DMS 273 (cell line): ENCODE measurements at regions not wholly inside any gene's neighbourhood (a gene's known extent, or its start where the extent isn't known, plus 50 kb on each side); places are given as distances from the start of the nearest gene placed in this dataset.
"Not testable (repeated sequence)": the region's sequence is repeated elsewhere in the genome, so short reads cannot be mapped to it uniquely, and the experiment has no call there.

Experiments
- DNase-seq: peaks from one replicate; lab custom pipeline; 2025; ENCODE audit not compliant: unreplicated experiment; lab: John Stamatoyannopoulos, UW

DNA sequence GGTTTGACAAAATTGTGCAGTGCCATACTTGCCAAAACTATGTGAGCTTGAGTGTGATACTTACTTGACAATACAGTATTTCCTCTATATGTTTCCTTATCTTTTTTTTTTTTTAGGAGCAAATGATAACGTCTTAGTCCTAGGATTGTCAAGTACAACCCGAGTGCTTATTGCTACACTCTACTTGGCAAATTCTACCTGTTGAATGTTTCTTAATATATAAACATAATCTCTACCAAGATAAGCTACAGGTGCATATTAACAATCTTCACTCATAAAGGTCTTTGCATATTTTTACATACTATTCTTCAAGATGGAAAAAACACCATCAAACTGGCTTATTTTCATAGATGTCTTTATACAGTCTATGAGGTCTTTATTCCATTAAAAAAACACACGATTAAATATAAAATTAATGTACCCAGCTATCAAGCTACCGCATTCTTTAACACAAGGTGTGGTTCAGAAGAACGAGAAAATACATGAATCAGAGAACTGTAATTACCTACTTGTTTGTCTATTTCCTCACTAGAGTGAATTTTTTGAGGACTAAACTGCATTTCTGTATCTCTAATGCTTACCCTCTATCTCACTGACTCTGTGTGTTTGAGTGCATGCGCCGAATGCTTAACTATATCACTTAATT is 76.1 kb upstream of the PDSS1 start:
- DNase-seq, result no peak

DNA sequence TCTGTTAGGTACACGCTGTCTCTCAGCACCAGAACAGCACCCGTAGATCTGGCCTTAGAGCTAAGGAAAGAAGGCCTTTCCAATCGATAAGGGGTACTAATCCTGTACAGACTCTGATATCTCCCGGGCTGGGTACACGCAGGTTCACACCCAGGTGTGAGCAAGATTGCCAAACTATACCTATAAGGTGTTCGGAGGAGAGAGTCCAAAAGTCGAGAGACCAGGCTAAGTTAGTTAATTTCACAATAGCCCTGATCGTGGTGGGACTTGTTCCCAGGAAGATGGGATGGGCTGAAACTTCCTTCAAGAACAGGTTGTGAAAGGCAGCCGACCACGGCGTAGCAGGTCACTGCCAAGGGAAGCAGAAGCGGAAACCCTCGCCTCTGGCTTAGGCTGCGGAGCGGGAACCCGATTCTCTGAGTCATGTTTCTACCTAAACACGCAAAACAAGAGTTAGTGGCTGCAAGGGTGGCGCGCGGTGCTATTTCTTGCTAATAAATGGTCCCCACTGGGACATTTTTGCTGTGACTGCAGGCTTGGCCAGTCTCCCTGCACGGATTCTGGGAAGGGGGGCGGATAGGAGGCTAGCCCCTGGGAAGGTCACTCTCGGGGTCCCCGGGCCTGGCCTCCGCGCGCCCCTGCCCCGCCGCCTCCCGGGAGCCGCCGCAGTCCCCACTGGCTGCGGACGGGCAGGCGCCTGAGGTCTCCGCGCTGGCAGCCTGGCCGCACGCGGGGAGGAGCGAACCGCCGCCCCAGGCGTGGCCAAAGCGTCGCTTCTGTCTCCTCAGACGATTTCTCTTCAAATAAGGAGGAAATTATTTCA is 75.4 kb upstream of the PDSS1 start:
- DNase-seq, result peak; percentile 46

DNA sequence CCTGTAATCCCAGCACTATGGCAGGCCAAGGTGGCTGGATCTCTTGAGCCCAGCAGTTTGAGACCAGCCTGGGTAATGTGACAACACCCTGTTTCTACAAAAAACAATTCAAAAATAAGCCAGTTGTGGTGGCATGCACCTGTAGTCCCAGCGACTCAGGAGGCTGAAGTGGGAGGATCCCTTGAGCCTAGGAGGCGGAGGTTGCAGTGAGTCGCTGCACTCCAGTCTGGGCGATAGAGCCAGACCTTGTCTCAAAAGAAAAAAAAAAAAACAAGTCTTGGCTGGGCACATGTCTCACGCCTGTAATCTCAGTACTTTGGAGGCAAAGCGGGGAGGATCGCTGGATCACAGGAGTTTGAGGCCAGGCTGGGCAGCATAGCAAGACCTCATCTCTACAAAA is 74.6 kb upstream of the PDSS1 start:
- DNase-seq, result no peak

DNA sequence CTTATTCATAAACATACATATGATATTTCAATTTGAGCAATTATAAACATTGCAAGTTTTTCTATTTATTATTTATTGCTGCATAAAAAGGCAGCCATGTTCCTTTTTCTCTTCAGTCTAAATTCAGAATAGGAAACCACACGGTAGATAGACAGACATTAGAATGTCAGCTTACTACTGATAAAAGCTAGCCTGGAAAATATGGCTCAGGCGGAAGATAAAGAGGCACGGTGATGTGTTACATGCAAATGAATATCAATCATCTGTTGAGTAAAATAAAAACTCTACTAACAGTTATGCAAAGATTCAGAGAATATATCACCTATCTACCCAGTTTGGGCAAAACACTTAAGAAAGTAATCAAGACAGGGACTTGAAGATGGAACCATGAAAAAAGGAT is 73.5 kb upstream of the PDSS1 start:
- no peak for DNase-seq

DNA sequence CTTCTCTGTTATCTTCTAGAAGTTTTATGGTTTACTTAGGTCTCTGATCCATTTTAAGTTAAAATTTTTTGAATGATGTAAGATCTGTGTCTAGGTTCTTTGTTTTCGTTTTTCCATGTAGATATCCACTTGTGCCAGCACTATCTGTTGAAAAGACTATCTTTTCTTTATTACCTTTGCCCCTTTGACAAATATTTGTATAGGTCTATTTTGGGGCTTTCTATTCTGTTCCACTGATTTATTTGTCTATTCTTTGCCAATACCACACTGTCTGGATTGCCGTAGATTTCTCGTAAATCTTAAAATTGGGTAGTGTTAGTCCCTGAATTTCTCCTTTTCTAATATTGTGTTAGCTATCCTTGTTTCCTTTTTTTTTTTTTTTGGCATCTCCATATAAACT is 71.4 kb upstream of the PDSS1 start:
- DNase-seq, result no peak

DNA sequence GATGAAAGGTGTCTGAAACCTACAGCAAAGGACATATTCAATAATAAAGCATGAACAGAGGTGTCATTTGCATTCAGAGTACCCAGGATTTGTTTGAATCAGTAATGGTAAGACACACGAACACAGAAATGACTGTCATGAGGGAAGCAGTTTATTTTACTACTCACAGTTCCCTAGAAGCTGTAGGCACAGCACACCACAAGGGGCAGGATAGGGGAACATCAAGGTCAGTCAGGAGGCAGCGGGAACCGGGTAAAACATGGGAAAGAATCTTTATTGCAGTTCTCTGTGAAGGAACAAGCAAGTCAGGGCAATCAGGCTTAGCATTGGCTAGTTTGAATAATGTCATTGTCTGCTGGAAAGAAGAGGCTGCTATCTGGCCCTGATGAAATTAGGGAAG is 70.2 kb upstream of the PDSS1 start:
- peak; percentile 21 for DNase-seq

DNA sequence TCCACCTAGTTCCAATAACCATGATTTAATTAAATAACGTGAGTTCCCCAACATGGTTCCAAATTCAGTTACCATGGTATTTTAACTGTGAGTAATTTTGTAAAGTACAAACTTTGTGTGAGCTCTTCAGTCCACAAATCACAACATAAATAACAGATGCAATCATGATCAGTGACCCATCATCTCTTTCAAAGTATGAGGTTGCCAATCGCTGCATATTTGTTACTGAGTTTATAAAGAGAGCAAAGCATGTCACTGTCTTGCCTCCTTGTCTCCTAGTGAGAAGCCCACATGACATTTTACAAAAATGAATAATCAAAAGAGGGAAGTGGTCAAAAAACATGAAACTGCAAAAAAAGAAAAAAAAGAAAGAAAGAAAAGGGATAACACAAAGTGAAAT is 69.1 kb upstream of the PDSS1 start:
- DNase-seq, result no peak

DNA sequence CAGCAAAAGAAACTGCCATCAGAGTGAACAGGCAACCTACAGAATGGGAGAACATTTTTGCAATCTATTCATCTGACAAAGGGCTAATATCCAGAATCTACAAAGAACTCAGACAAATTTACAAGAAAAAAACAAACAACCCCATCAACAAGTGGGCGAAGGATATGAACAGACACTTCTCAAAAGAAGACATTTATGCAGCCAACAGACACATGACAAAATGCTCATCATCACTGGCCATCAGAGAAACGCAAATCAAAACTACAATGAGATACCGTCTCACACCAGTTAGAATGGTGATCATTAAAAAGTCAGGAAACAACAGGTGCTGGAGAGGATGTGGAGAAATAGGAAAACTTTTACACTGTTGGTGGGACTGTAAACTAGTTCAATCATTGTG is 65.3 kb upstream of the PDSS1 start:
- DNase-seq, result not testable (repeated sequence)

DNA sequence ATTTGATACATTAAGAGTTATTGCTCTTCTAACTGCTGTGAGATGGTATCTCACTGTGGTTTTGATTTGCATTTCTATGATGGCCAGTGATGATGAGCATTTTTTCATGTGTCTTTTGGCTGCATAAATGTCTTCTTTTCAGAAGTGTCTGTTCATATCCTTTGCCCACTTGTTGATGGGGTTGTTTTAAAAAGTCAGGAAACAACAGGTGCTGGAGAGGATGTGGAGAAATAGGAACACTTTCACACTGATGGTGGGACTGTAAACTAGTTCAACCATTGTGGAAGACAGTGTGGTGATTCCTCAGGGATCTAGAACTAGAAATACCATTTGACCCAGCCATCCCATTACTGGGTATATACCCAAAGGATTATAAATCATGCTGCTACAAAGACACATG is 63.4 kb upstream of the PDSS1 start:
- DNase-seq, result not testable (repeated sequence)

DNA sequence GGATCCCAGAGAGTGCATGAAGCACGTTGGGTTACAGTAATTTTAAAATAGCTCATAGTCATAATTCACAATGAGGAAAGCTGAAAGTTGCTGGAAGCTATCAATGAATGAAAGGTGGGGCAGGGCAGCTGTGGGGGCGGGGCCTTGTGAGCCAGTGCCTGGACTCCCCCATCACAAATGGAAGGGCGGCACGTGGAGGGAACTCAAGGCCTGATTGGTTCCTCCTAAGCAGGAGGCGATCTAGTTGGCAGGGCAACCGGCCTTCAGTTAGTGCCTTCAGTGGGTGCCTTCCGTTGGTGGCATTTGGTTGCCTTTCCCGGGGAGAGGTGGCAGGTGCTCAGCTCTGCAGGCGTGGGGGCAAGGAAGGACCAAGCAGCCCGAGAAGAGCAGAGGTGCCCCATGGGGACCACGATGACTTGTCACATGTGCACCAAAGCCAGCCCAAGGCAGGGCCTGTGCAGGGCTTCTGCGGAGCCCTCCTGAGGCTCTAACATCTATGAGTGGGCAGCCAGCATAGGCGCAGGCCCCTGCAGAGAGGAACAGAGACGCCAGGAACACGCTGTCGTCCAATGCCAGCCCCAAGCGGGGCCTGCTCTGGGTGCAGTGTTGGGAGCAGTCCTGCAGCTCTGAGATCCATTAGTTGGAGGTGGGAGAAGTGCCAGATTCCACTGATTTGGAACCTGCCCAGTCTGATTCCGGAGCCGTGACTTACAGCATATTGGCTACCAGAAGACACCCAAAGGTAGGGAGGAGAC is 59.8 kb upstream of the PDSS1 start:
- DNase-seq, result peak; percentile 39

DNA sequence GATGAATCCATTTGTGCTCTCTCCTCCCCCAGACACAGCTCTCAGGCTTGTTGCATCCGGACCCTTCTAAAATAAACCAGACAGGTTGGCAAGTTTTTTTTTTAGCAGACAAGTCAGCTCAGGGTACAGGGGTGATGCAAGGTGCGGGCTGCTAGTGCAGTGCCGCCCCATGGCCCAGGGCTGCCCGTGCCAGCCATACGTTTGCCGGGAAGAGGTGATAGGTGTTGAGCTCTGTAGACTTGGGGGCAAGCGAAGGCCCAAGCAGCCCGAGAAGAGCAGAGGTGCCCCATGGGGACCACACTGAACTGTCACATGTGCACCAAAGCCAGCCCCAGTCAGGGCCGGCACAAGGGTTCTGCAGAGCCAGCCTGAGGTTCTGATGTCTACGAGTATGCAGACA is 57.1 kb upstream of the PDSS1 start:
- no peak for DNase-seq

DNA sequence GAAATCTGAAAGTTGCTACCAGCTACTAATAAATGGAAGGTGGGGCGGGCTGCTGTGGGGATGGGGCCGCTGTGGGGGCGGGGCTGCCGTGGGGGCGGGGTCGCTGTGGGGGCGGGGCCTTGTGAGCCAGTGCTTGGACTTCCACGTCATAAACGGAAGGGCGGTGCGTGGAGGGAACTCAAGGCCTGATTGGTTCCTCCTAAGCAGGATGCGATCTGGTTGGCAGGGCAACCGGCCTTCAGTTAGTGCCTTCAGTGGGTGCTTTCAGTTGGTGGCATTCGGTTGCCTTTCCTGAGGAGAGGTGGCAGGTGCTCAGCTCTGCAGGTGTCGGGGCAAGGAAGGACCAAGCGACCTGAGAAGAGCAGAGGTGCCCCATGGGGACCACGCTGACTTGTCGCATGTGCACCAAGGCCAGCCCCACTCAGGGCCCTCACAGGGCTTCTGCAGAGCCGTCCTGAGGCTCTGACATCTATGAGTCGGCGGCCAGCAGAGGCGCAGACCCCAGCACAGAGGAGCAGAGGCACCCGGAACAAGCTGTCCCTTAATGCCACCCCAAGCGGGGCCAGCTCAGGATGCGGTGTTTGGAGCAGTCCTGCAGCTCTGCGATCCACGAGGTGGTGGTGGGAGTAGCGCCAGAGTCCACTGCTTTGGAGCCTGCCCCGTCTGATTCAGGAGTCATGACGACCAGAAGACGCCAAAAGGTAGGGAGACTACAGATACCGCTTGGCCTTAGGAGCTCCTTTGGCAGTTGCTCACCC is 54.4 kb upstream of the PDSS1 start:
- no peak for DNase-seq

DNA sequence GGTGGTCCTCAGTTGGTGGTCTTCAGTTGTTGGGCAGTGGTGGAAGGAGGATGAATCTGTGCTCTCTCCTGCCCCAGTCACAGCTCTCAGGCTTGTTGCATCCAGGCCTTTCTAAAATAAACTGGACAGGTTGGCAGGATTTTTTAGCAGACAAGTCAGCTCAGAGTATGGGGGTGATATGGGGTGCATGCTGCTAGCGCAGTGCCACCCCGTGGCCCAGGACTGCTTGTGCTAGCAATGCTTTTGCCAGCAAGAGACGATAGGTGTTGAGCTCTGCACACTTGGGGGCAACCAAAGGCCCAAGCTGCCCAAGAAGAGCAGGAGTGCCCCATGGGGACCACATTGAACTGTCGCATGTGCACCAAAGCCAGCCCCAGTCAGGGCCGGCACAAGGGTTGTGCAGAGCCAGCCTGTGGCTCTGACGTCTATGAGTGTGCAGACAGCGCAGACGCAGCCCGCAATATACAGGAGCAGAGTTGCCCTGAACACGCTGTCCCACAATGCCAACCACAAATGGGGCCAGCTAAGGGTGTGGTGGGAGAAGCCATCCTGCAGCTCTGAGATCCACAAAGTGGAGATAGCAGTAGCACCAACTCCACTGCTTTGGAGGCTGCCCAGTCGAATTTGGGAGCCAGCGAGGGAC is 49.8 kb upstream of the PDSS1 start:
- no peak for DNase-seq
